ENCODE measurements at regions not wholly inside any gene's neighbourhood (a gene's known extent, or its start where the extent isn't known, plus 50 kb on each side); places are given as distances from the start of the nearest gene placed in this dataset.
"Not testable (repeated sequence)": the region's sequence is repeated elsewhere in the genome, so short reads cannot be mapped to it uniquely, and the experiment has no call there.

DNA sequence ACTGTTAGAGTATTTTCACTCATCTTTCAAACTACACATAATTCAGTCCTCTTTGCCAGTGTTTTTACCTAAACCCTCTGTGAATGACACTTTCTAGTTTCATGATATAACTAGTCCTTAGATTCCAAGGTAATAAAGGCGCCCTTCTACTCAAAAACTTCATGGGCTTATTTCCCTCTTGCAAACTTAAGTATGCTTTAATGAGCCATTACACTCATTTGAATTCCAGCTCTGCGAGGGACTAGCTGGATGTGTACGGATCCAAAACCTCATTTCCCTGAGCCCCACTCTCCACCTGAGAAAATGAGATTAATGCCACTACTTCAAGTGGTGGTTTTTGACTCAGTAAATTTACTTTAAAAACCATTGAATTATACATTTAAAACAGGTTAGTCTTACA lies 141.1 kb downstream of the NDUFA12 start:
- no peak for DNase-seq (ENCODE audit: low read depth in 2 of 2)

DNA sequence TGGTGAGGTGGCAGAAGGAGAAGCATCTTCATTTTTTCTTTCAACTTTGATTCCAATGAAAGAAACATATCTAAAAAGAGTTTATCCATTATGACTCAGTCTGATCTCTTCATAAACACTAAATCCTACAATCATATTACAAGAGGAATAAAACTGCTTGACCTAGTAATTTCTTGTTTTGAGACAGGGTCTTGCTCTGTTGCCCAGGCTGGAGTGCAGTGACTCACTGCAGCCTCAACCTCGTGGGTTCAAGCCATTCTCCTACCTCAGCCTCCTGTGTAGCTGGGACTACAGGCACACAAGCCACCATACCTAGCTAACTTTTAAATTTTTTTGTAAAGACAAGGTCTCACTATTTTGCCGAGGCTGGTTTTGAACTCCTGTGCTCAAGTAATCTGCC lies 147.2 kb downstream of the NDUFA12 start:
- DNase-seq (ENCODE audit: low read depth in 2 of 2) = no peak

DNA sequence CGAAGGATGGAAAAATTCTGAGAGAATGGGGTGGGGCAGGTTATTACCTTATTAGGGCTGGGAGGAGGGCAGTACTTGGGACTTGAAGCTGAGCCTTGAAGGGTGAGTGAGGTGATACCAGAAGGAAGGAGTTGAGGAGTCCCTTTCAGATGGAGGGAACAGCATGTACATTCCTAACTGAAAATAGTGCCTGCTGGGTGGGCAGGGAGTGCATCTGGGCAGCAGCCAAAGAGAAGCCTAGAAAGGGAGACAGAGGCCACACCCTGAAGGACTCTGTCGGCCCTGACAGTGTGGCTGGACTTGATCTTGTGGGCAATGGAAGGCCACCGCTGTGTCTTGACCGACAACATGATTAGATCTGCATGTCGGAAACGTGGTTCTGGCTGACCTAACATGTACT lies 147.6 kb downstream of the NDUFA12 start:
- no peak for DNase-seq (ENCODE audit: low read depth in 2 of 2)

GRCh38 chr12:94851396-94852028 lies 152.0 kb downstream of the NDUFA12 start:
- DNase-seq (ENCODE audit: low read depth in 2 of 2) = no peak

DNA sequence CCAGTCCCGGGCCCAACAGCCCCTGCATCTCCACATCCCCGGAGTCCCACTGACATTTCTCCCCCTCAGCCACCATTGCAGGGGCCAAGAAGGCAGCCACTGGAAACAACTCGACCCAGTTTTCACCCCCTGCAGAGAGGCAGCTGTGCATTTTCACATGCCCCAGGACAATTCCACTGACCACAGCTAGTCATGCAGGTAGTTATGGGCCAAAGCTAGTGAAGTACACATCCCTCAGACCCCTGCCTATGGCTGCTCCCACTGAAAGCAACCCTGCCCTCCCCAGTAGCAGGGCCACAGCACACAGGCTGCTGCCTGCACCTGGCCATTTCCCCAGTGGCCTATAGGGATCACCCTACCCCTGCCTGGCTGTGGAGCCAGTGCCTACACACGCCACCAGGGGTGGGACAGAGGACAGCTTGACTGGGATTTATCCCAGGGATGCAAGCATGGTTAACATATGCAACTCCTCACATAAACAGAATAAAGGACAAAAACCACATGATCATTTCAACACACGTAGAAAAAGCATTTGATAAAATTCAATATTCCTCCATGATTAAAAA lies 154.0 kb downstream of the NDUFA12 start:
- DNase-seq (ENCODE audit: low read depth in 2 of 2) = no peak

- DNase-seq (ENCODE audit: low read depth in 2 of 2) = no peak
Measured at GRCh38 chr12:94848966-94849365, 154.5 kb downstream of the NDUFA12 start.

- DNase-seq (ENCODE audit: low read depth in 2 of 2) = no peak
Measured at GRCh38 chr12:94845110-94845509, 158.4 kb downstream of the NDUFA12 start.

GRCh38 chr12:94844452-94844851 lies 159.0 kb downstream of the NDUFA12 start:
- DNase-seq (ENCODE audit: low read depth in 2 of 2) = no peak

DNA sequence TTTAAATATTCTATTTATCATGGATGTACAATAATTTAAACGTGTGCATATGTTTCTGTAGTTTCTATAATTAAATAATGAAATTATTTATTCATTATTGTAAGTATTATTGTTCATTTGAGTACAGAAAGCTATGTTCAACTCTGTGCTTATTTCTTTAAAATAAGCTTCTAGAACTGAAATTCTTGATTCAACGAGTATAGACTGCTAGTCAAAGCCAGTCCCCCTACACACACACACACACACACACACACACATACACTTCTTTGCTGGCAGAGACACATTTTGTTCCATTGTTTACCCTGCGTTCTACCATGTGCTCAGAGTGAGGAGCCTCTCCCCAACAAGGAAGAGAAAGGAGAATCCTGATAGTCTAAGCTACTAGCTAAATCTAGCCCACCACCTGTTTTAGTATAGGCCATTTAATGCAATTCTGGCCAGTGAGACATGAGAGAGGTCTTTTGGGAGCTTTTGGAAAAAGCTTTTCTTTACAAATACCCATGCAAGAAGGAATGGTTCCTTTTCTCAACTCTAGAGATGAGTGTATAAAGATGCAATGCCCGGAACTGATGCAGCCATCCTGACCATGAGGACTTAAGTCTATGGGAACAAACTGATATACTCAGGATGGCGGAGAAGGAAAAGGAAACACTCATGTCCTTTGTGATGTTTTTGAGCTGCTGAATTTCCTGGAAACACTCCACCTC lies 161.4 kb downstream of the NDUFA12 start:
- DNase-seq (ENCODE audit: low read depth in 2 of 2) = no peak

- DNase-seq (ENCODE audit: low read depth in 2 of 2) = no peak
Measured at GRCh38 chr12:94841177-94841576, 162.3 kb downstream of the NDUFA12 start.

GRCh38 chr12:94839347-94839746 lies 164.2 kb downstream of the NDUFA12 start:
- DNase-seq (ENCODE audit: low read depth in 2 of 2) = no peak

DNA sequence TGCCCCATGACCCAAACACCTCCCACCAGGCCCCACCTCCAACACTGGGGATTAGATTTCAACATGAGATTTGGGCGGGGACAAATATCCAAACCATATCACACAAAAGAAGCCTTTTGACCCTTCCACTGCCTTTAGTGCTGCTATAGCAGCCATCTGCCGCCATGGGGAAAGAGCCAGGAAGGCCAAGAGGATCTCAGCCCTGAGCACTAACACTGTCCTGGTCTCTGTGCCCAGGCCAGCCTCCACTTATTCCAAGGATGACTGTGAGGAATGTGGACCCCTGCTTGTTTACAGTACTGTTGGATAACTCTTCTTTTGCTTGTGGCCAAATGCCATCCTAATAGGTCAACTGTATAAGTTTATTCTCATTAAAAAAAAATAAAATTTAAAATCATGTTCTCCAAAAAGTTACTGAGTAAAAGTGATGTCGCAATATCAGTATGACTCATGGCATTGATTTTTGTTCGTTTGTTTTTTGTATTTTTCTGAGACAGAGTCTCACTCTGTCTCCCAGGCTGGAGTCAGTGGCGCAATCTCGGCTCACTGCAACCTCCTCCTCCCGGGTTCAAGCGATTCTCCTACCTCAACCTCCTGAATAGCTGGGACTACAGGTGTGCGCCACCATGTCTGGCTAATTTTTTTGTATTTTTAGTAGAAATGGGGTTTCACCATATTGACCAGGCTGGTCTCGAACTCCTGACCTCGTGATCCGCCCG lies 166.4 kb downstream of the NDUFA12 start:
- DNase-seq (ENCODE audit: low read depth in 2 of 2) = peak in 1 of 2 experiments; percentile 16

GRCh38 chr12:94834036-94834625 lies 169.4 kb downstream of the NDUFA12 start:
- no peak for DNase-seq (ENCODE audit: low read depth in 2 of 2)

DNA sequence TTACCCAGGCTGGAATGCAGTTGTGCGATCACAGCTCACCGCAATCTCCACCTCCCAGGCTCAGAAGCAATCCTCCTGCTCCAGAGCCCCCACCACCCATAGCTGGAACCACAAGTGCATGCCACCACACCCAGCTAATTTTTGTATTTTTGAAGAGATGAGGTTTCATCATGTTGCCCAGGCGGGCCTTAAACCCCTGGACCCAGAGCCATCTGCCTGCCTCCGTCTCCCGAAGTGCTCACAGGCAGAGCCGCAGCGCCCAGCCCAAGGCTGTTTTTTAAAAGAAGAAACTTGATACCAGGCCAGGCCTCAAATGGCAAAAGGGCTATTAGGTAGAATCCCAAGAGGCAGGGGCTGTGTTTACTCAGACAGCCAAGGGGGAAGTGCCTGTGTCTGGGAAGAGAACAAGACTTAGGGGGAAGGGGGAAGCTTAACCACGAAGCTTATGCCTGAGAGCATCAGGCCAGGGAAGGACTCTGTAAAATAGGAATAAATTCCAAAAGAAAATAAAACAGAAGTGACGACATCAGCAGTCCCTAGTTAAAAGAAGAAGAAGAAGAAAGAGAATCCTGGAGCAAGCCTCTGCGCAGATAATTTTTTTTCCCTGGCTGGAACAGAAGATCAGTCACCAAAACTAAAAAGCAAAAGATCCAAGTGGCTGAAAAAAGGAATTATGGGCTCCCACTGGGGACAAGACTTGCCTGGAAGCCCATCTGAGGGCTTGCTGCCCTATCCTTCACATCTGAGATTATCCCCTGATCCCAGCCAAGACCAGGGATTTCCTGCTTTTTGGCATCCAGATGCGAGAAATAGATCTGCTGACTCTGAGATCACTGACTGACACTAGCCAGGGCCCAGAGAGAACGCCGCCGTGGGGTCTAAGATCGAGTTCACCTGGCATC lies 170.5 kb downstream of the NDUFA12 start:
- peak; percentile 64 to 66 for DNase-seq (ENCODE audit: low read depth in 2 of 2)

- DNase-seq (ENCODE audit: low read depth in 2 of 2) = no peak
Measured at GRCh38 chr12:94832105-94832504, 171.4 kb downstream of the NDUFA12 start.

DNA sequence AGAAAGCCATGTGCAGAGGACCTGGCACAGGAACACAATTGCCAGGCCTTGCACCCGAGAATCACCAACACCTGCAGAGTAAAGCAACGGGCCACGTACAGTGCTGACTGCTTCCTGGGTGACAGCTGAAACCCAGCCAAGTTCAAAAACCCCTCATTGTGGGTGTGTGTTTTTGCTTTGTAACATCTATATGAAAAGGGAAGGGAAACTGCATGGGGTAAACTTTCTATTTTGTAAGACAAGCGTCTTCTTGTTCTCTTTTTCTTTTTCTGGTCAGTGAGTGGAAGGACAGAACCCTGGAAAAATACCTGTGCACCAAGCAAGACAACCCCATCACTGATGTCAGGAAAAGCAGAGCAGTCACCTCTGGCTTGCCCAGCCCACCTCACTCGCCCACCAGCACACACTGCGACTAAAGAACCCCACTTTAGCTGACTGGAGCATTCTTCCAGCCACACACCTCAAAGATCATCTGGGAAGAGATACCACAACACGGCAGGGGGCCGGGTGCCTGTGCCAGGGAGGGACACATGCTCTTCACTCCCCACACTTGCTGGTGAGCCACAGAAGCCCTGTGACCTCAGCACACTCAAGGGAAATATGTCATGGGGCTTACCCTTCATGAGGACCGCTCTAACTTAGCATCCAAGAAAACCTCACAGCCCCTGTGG lies 172.3 kb downstream of the NDUFA12 start:
- DNase-seq (ENCODE audit: low read depth in 2 of 2) = no peak

- no peak for DNase-seq (ENCODE audit: low read depth in 2 of 2)
Measured at GRCh38 chr12:94829552-94829951, 173.9 kb downstream of the NDUFA12 start.

- no peak for DNase-seq (ENCODE audit: low read depth in 2 of 2)
Measured at GRCh38 chr12:94819011-94819410, 168.7 kb upstream of the TMCC3 start.

DNA sequence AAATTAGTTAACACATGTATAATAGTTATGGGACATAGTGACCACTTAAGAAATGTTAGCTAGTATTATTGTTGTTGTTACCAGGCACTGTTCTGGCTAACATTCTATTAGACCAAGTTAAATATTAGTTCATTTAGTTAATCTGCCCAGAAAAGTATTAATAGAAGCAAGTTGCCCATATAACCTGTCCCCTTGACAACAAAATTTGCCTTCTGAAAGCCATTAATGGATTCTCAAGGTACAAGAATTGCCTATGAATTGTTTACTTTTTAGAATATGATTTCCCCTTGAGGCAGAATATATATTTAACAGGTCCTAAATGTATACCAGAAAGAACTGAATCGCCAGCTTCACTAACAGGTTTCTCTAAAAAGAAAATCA lies 167.3 kb upstream of the TMCC3 start:
- DNase-seq (ENCODE audit: low read depth in 2 of 2) = no peak

GRCh38 chr12:94817201-94817600 lies 166.8 kb upstream of the TMCC3 start:
- not testable (repeated sequence) for DNase-seq (ENCODE audit: low read depth in 2 of 2)

GRCh38 chr12:94816746-94817145 lies 166.4 kb upstream of the TMCC3 start:
- DNase-seq (ENCODE audit: low read depth in 2 of 2) = not testable (repeated sequence)

Measured in fibroblast of skin of left quadriceps (primary cell).